Activated CD4-positive, alpha-beta memory T cell treated with anti-CD3 and anti-CD28 coated beads for 36 hours (primary cell): ENCODE measurements at regions not wholly inside any gene's neighbourhood (a gene's known extent, or its start where the extent isn't known, plus 50 kb on each side); places are given as distances from the start of the nearest gene placed in this dataset.

Source experiments
- CTCF ChIA-PET: fragments of 350-600 bp; sonication (Branson Sonifier 250); formaldehyde crosslinking; loops from one replicate; lab custom pipeline; 2021; ENCODE audit warnings: antibody characterized with exemption, inconsistent platforms; lab: Charles Lee
- POLR2A ChIA-PET: fragments of 350-600 bp; sonication (Branson Sonifier 250); formaldehyde crosslinking; loops from one replicate; lab custom pipeline; 2021; ENCODE audit warnings: antibody characterized with exemption; lab: Charles Lee
- DNase-seq: peaks from one replicate; pipeline ENCODE4 v3.0.0-alpha.2; 2020
- H3K27ac Mint-ChIP-seq: one replicate; pipeline ENCODE4 v1.8.0; 2021; ENCODE audit warnings: mixed read lengths
- H3K27me3 Mint-ChIP-seq: one replicate; pipeline ENCODE4 v1.8.0; 2021; ENCODE audit warnings: mixed read lengths
- H3K36me3 Mint-ChIP-seq: one replicate; pipeline ENCODE4 v1.8.0; 2021; ENCODE audit warnings: mixed read lengths
- H3K4me1 Mint-ChIP-seq: one replicate; pipeline ENCODE4 v1.8.0; 2021; ENCODE audit warnings: low read depth, mixed read lengths
- H3K4me3 Mint-ChIP-seq: one replicate; pipeline ENCODE4 v1.8.0; 2021; ENCODE audit warnings: mild to moderate bottlenecking, mixed read lengths
- H3K9me3 Mint-ChIP-seq: one replicate; pipeline ENCODE4 v1.8.0; 2021; ENCODE audit warnings: mixed read lengths
- intact Hi-C: fragments of 100-400 bp; cut with micrococcal nuclease; formaldehyde crosslinking; loops from one replicate; pipeline ENCODE4 v1.15.1; 2023

- no peak overlapping the region for H3K4me3 Mint-ChIP-seq
- ChIA-PET CTCF (no interaction called here), POLR2A (no interaction called here)
- H3K36me3 Mint-ChIP-seq: no peaks in the 10 kb centered on the region
- H3K27me3 Mint-ChIP-seq: no peaks in the 10 kb centered on the region
- no peak for DNase-seq
- intact Hi-C loops: no loop called here
- H3K9me3 Mint-ChIP-seq: no peaks in the 10 kb centered on the region
- H3K4me1 Mint-ChIP-seq: no peaks in the 10 kb centered on the region
- H3K27ac Mint-ChIP-seq: no peak overlapping the region
Observed at GRCh38 chr6:56297022-56297989, 49.9 kb upstream of the COL21A1 start.
